Activated naive CD8-positive, alpha-beta T cell treated with anti-CD3 and anti-CD28 coated beads, Interleukin-2, amount 10 ng/mL, durations not matched to agents 7 days and 5 days (primary cell): ENCODE measurements at regions not wholly inside any gene's neighbourhood (a gene's known extent, or its start where the extent isn't known, plus 50 kb on each side); places are given as distances from the start of the nearest gene placed in this dataset.
"Not testable (repeated sequence)": the region's sequence is repeated elsewhere in the genome, so short reads cannot be mapped to it uniquely, and the experiment has no call there.

Experiments
- ATAC-seq: fragments of 150-1000 bp; cut with Tn5 transposase; one replicate; pipeline ENCODE4 v1.10.0; 2021; ENCODE audit warnings: low read depth, moderate library complexity
- POLR2A ChIA-PET: fragments of 350-600 bp; sonication (Branson Sonifier 250); formaldehyde crosslinking; loops from one replicate; lab custom pipeline; 2021; ENCODE audit warnings: antibody characterized with exemption; lab: Charles Lee
- DNase-seq: peaks from one replicate; pipeline ENCODE4 v3.0.0; 2021
- H3K27ac Mint-ChIP-seq: one replicate; pipeline ENCODE4 v1.8.0; 2022; ENCODE audit warnings: mild to moderate bottlenecking, mixed read lengths
- H3K27me3 Mint-ChIP-seq: one replicate; pipeline ENCODE4 v1.8.0; 2022; ENCODE audit warnings: mild to moderate bottlenecking, moderate library complexity, mixed read lengths
- H3K36me3 Mint-ChIP-seq: one replicate; pipeline ENCODE4 v1.8.0; 2021; ENCODE audit warnings: mild to moderate bottlenecking, mixed read lengths
- H3K4me1 Mint-ChIP-seq: one replicate; pipeline ENCODE4 v1.8.0; 2021; ENCODE audit warnings: mixed read lengths
- H3K4me3 Mint-ChIP-seq: one replicate; pipeline ENCODE4 v1.8.0; 2022; ENCODE audit warnings: mild to moderate bottlenecking, moderate library complexity, mixed read lengths
- H3K9me3 Mint-ChIP-seq: one replicate; pipeline ENCODE4 v1.8.0; 2021; ENCODE audit warnings: mixed read lengths

GRCh38 chr21:8377093-8377841 lies 2144.1 kb upstream of the TPTE start:
- POLR2A ChIA-PET, H3K27ac Mint-ChIP-seq, H3K36me3 Mint-ChIP-seq, H3K4me3 Mint-ChIP-seq, H3K9me3 Mint-ChIP-seq, DNase-seq, H3K4me1 Mint-ChIP-seq, H3K27me3 Mint-ChIP-seq: not testable (repeated sequence)
- ATAC-seq, result peak; percentile 74

DNA sequence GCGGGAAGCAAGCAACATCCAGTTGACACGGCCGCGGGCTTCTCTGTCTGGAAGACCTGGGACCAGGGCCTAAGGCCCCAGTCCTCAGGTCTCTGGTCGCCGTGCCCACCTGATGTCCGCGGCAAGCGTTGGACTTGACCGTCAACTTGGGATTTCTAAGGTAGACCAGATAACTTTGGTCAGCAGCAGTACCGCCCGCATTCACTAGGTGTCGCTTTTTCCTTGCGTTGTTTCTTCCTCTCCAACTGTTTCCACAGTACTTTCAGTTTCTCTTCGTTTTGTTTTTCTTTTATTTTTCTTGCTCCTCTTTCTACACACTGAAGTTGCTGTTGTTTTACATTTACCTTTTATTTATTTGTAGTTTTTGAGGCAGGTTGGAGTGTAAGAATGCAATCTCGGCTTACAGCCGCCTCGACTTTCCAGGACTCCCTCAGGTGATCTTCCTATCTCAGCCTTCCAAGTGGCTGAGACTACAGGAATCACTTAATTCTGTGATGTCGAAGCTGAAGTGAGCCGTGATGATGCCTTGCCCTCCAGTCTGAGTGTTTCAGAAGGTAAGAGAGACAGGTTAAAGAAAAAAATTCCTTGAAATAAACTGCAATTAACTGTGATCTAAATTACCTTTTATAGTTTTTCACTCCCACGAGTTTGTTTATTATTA lies 2140.8 kb upstream of the TPTE start:
- POLR2A ChIA-PET, H3K4me3 Mint-ChIP-seq, H3K36me3 Mint-ChIP-seq, H3K9me3 Mint-ChIP-seq, H3K4me1 Mint-ChIP-seq, DNase-seq, H3K27ac Mint-ChIP-seq, H3K27me3 Mint-ChIP-seq: not testable (repeated sequence)
- ATAC-seq, result peak; percentile 31

DNA sequence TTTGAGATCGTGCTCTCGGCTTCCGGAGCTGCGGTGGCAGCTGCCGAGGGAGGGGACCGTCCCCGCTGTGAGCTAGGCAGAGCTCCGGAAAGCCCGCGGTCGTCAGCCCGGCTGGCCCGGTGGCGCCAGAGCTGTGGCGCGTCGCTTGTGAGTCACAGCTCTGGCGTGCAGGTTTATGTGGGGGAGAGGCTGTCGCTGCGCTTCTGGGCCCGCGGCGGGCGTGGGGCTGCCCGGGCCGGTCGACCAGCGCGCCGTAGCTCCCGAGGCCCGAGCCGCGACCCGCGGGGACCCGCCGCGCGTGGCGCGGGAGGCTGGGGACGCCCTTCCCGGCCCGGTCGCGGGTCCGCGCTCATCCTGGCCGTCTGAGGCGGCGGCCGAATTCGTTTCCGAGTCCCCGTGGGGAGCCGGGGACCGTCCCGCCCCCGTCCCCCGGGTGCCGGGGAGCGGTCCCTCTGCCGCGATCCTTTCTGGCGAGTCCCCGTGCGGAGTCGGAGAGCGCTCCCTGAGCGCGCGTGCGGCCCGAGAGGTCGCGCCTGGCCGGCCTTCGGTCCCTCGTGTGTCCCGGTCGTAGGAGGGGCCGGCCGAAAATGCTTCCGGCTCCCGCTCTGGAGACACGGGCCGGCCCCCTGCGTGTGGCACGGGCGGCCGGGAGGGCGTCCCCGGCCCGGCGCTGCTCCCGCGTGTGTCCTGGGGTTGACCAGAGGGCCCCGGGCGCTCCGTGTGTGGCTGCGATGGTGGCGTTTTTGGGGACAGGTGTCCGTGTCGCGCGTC lies 2133.0 kb upstream of the TPTE start:
- POLR2A ChIA-PET, H3K27me3 Mint-ChIP-seq, H3K9me3 Mint-ChIP-seq, DNase-seq, H3K27ac Mint-ChIP-seq, H3K36me3 Mint-ChIP-seq, H3K4me1 Mint-ChIP-seq, H3K4me3 Mint-ChIP-seq: not testable (repeated sequence)
- peak; percentile 100 for ATAC-seq

- POLR2A ChIA-PET, H3K27ac Mint-ChIP-seq, H3K4me1 Mint-ChIP-seq, DNase-seq, H3K9me3 Mint-ChIP-seq, ATAC-seq, H3K4me3 Mint-ChIP-seq, H3K27me3 Mint-ChIP-seq, H3K36me3 Mint-ChIP-seq: not testable (repeated sequence)
Measured at GRCh38 chr21:8388940-8389238, 2132.5 kb upstream of the TPTE start.

GRCh38 chr21:8390550-8391171 lies 2130.7 kb upstream of the TPTE start:
- not testable (repeated sequence) for H3K36me3 Mint-ChIP-seq

GRCh38 chr21:8394380-8394779 lies 2127.0 kb upstream of the TPTE start:
- DNase-seq, H3K9me3 Mint-ChIP-seq, H3K27ac Mint-ChIP-seq, H3K27me3 Mint-ChIP-seq, H3K36me3 Mint-ChIP-seq, H3K4me1 Mint-ChIP-seq, ATAC-seq, H3K4me3 Mint-ChIP-seq, POLR2A ChIA-PET: not testable (repeated sequence)

More at GRCh38 chr21:8390550-8391171, 2130.7 kb upstream of the TPTE start:
- H3K9me3 Mint-ChIP-seq, H3K27me3 Mint-ChIP-seq, H3K4me1 Mint-ChIP-seq, H3K4me3 Mint-ChIP-seq, H3K27ac Mint-ChIP-seq, POLR2A ChIA-PET, DNase-seq, ATAC-seq: not testable (repeated sequence)

DNA sequence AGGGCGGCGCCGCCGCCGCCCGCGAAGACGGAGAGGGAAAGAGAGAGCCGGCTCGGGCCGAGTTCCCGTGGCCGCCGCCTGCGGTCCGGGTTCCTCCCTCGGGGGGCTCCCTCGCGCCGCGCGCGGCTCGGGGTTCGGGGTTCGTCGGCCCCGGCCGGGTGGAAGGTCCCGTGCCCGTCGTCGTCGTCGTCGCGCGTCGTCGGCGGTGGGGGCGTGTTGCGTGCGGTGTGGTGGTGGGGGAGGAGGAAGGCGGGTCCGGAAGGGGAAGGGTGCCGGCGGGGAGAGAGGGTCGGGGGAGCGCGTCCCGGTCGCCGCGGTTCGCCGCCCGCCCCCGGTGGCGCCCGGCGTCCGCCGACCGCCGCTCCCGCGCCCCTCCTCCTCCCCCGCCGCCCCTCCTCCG lies 2125.4 kb upstream of the TPTE start:
- H3K4me3 Mint-ChIP-seq, H3K36me3 Mint-ChIP-seq, H3K9me3 Mint-ChIP-seq, H3K4me1 Mint-ChIP-seq, DNase-seq, POLR2A ChIA-PET, H3K27me3 Mint-ChIP-seq, H3K27ac Mint-ChIP-seq: not testable (repeated sequence)
- peak; percentile 20 for ATAC-seq

GRCh38 chr21:8398870-8399437 lies 2122.4 kb upstream of the TPTE start:
- H3K4me3 Mint-ChIP-seq, POLR2A ChIA-PET, H3K27ac Mint-ChIP-seq, H3K4me1 Mint-ChIP-seq, DNase-seq, H3K36me3 Mint-ChIP-seq, H3K27me3 Mint-ChIP-seq, H3K9me3 Mint-ChIP-seq: not testable (repeated sequence)
- peak; percentile 46 for ATAC-seq

- H3K27ac Mint-ChIP-seq, H3K36me3 Mint-ChIP-seq, DNase-seq, H3K4me3 Mint-ChIP-seq, H3K27me3 Mint-ChIP-seq, H3K9me3 Mint-ChIP-seq, H3K4me1 Mint-ChIP-seq, ATAC-seq, POLR2A ChIA-PET: not testable (repeated sequence)
Measured at GRCh38 chr21:8399866-8400265, 2121.5 kb upstream of the TPTE start.

GRCh38 chr21:8401799-8402198 lies 2119.6 kb upstream of the TPTE start:
- DNase-seq, H3K9me3 Mint-ChIP-seq, H3K4me1 Mint-ChIP-seq, H3K27ac Mint-ChIP-seq, H3K4me3 Mint-ChIP-seq, ATAC-seq, H3K27me3 Mint-ChIP-seq, H3K36me3 Mint-ChIP-seq, POLR2A ChIA-PET: not testable (repeated sequence)

GRCh38 chr21:8406331-8406730 lies 2115.1 kb upstream of the TPTE start:
- H3K27me3 Mint-ChIP-seq, POLR2A ChIA-PET, H3K36me3 Mint-ChIP-seq, ATAC-seq, H3K27ac Mint-ChIP-seq, DNase-seq, H3K4me1 Mint-ChIP-seq, H3K9me3 Mint-ChIP-seq, H3K4me3 Mint-ChIP-seq: not testable (repeated sequence)

GRCh38 chr21:8411139-8411671 lies 2110.2 kb upstream of the TPTE start:
- DNase-seq, H3K27me3 Mint-ChIP-seq, H3K27ac Mint-ChIP-seq, H3K9me3 Mint-ChIP-seq, ATAC-seq, H3K4me3 Mint-ChIP-seq, H3K36me3 Mint-ChIP-seq, H3K4me1 Mint-ChIP-seq, POLR2A ChIA-PET: not testable (repeated sequence)

DNA sequence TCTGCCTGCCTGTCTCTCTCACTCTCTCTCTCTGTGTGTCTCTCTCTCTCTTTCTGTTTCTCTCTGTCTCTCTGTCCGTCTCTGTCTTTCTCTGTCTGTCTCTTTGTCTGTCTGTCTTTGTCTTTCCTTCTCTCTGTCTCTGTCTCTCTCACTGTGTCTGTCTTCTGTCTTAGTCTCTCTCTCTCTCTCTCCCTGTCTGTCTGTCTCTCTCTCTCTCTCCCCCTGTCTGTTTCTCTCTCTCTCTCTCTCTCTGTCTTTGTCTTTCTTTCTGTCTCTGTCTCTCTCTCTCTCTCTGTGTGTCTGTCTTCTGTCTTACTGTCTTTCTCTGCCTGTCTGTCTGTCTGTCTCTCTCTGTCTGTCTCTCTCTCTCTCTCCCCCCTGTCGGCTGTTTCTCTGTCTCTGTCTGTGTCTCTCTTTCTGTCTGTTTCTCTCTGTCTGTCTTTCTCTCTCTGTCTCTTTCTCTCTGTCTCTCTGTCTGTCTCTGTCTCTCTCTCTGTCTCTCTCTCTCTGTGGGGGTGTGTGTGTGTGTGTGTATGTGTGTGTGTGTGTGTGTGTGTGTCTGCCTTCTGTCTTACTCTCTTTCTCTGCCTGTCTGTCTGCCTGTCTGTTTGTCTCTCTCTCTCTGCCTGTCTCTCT lies 2101.3 kb upstream of the TPTE start:
- DNase-seq (peak; percentile 65), ATAC-seq (peak; percentile 85)
- H3K27me3 Mint-ChIP-seq, H3K27ac Mint-ChIP-seq, POLR2A ChIA-PET, H3K36me3 Mint-ChIP-seq, H3K4me3 Mint-ChIP-seq, H3K4me1 Mint-ChIP-seq, H3K9me3 Mint-ChIP-seq: not testable (repeated sequence)
